ENCODE measurements at regions not wholly inside any gene's neighbourhood (a gene's known extent, or its start where the extent isn't known, plus 50 kb on each side); places are given as distances from the start of the nearest gene placed in this dataset.

- DNase-seq (ENCODE audit: low spot score) = no peak
Observed at GRCh38 chr1:234729561-234730474, 119.8 kb upstream of the IRF2BP2 start.

DNA sequence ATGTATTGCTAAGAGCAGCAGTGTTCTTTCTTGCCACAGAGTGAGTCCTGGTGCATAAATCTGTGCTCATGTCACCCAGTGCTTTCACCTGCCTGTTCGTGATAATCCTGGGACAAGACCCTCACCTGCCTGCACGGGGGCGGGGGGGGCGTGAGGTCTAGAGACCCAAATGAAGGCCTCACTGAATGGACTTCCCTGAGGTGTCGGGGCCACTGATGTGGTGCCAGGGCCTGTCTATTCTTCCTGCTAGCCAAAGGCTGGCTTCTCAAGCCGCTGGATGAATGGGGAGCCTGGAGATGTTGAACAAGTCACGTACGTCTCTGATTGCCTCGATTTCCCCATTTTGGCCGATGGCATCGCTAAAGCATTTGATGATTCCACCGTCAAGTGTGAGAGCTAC, 118.8 kb upstream of the IRF2BP2 start:
- no peak for DNase-seq (ENCODE audit: low spot score)

DNA sequence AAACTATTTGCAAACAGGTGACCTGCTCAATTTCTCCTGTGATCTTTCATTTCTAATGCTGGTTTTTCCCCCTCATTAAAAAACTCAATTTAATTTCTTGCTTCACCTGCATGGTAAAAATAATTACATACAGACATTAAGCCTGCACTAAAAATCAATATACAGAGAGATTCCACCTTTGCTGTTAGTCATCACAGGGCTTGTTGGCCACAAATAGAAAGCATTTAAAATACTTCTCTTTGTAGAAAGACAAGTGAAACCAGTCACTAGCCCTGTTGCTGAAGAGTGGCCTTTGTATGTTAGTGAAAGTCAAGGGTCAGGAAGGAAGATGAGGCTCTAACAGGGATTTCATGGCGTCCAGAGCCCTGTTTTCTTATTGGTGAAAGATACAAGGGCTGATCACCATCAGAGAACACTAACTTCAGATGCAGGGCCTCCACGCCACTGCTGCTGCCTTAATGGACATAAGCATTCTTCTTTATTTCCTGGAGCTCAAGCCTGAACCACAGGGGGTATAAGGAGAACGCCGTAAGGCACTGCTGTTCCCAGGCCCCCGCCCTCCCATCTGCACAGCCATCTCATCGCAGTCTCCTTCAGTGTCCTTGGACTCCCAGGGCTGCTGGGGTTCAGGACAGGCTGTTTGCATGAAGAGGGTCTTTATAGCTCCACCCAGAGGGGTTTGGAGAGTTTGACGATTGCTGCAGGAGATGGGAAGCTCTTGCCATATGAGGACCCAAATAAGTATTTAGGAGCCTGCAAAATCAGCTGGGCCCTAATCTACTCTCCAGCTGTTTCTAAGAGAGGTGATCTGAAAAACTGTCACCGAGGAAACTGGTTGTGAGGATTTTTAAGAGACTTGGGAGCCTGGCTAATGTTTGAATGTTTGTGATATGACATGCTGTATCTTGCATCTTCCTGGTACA, 117.3 kb upstream of the IRF2BP2 start:
- DNase-seq (ENCODE audit: low spot score) = peak; percentile 16

DNA sequence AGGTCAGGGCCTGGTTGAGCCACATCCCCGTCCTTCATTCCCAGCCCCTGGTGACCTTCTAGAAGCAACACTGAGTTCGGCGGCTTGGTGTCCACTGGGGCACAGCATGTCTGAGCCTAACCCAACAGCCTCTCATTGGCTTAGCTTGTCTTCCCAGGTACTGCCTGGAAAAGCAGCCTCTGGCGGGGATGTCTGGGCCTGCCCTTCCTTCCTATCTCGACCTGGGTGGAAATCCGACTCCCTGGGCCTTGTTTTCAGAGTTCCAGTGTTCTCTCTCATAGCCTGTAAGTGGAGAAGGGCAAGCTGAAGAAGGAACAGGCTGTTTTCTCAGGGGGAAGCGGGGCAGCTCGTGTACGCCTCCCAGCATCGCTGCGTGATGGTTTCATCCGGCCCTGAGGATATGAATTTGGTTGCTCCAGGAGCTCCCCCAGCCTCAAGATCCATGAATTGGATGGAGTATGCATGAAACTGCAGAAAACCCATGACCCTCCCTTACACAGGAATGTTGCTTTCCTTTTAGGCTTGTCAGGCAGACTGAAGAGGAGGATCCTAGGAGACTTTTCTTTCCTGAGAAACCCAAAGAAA, 116.5 kb upstream of the IRF2BP2 start:
- DNase-seq (ENCODE audit: low spot score) = no peak

- DNase-seq (ENCODE audit: low spot score) = no peak
Observed at GRCh38 chr1:234725177-234726132, 115.5 kb upstream of the IRF2BP2 start.

DNA sequence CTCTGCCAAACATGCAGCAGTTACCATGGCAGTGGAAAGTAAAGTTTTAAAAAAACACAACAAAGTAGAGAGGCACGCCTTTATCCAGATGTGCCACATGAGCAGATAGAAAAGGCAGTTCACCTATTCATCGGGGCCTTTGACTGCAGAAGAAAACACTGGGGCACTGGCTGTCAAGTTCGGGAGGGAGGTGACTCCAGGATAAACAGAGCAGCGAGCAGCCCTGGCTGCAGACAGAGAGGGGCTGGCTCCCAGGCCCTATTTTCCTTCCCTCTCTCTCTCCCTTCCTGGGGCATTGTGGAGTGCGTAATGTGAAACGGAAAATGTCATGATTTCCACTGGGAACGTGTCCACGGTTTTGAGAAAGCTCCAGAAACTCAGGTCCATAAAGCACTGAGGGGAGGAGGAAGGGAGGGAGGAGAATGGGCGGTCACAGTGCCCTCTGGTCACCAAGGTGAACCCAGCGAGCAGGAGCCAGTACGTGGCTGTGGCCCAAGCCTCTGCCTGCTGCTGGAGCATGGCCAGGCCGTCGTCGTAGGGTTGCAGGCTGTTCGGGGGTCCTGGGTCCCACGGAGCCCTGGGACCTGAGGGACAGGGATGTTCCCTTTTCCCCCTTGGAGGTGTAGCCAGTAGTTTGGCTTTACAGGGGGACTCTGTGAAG, 114.7 kb upstream of the IRF2BP2 start:
- no peak for DNase-seq (ENCODE audit: low spot score)

DNA sequence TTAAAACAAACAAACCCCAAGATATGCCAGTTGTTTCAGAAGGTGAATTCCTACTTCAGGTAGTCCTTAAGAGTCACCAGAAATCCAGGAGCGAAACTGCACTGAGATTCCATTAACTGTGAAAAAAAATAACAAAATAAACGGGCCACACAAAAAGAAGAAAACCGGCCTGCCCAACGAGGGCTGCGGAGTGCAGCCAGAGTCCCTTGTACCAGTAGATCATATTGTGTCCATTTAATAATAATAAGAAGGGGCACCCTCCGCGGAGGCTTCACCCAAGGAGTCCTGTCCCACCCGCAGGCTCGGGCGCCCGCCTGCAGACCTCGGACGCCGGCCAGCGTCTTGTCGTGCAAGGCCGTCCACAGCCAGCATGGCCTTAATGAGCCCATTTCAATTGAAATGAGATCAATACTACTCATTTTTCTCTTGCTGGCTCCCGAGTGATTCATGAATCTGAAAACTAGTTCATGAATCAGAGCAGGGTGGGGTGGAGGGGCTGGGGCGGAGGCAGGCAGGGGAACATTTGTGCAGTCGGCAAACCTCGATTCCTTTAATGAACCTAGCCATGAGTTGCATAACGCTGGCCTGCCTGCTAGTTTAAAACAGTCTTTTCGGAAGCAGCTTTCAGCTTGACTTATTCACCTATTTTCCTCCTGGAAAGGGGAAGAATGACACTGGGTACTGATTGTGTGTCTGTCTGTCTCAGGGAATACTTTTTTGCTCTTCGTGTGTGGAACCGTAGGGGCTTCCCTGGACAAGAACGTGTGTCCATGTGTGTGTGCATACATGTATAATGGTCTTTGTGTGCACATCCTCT, 113.1 kb upstream of the IRF2BP2 start:
- no peak for DNase-seq (ENCODE audit: low spot score)

GRCh38 chr1:234722270-234722704, 112.3 kb upstream of the IRF2BP2 start:
- DNase-seq (ENCODE audit: low spot score) = no peak

DNA sequence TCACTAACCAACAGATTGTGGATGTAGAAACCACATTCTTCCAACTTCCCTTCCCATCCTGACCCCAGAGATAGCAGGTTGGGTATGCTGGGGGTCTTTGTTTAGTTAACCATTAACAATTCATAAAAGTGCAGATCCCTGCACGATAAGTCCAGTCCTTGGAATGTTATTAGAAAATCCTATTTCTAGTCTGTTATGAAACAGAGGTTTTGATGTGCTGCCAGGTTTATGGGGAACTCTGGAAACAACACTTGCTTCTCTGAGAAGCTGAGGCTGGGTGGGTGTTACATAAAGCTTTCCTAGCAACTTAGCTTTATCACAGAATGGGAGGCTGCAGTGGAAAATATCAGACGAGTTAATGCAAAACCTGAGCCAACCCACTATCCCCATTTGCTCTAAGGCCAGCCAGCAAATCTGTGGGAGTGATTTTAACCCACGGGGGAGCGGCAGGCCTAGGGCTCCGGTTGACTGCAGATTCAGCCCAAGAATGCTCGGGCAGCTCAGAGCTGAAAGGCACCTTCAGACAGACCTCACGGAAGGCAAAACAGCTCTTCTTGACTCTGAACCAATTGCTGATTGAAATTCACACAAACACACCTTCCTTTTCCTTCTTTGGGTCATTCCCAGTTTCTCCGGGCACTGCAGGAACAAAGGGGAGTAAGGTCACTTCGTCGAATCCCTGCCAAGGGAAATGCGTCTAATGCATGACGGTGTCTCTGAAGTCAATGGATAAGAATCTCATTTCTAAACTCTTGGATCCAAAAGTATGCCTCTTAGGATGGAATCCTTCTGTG, 111.7 kb upstream of the IRF2BP2 start:
- DNase-seq (ENCODE audit: low spot score) = no peak

- no peak for DNase-seq (ENCODE audit: low spot score)
Observed at GRCh38 chr1:234720709-234721441, 110.9 kb upstream of the IRF2BP2 start.

DNA sequence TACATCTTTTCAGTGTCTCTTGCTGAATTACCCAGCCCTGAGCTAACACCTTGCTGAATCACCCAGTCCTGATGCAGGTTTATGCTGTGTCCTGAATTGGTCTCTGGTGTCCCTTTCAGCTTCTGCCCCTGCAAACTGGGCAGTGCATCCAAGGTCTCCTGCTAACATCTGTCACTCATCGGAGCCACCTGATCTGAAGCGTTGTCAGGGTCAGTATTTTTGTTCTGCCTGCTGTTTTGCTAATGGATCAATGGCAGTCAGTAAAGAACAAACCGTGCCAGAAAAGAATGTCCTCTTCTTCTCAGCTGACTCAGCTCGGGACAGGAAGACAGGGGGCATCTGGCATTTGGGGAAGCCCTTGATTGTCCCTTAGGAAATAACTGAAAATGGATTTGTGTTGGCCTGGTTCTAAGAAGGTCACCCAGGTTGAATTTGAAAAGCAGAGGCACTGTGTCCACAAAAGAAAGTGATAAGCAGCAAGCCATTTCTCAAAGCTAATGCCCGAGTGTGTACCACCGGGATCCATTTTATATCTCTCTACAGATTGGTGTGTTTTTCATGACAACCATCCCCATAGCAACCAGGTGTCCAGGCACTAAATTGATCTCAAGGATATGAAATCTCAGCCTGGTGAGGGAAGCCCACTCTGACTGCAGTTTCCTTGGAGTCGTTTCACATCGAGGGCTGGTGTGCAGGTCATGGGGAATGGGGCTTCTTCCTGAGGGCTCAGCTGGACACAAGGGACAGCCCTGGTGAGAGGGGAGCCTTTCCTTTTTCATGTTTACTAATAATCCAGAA, 109.7 kb upstream of the IRF2BP2 start:
- DNase-seq (ENCODE audit: low spot score) = no peak

- no peak for DNase-seq (ENCODE audit: low spot score)
Observed at GRCh38 chr1:234718496-234719453, 108.8 kb upstream of the IRF2BP2 start.

DNA sequence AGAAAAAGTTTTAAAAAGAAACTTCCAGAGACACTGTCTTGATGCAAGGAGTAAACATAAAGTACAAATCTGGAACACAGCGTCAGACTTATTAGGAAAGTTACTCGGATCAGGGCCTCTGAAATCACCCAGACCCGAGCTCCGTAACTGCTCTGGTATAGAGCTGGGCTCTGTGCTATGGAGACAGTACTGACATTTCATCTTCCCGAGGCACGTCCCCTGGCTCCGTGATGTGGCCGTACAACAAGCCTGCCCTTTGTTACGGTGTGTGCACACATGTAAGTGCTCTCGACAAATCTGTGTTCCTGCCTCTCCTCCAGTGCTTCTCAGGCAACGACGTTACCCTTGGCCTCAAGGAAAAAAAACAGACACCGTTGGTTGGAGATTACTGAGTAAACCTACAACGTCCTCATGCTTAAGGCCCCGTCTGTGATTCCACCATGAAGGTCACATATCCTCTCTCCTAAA, 107.0 kb upstream of the IRF2BP2 start:
- DNase-seq (ENCODE audit: low spot score) = no peak

DNA sequence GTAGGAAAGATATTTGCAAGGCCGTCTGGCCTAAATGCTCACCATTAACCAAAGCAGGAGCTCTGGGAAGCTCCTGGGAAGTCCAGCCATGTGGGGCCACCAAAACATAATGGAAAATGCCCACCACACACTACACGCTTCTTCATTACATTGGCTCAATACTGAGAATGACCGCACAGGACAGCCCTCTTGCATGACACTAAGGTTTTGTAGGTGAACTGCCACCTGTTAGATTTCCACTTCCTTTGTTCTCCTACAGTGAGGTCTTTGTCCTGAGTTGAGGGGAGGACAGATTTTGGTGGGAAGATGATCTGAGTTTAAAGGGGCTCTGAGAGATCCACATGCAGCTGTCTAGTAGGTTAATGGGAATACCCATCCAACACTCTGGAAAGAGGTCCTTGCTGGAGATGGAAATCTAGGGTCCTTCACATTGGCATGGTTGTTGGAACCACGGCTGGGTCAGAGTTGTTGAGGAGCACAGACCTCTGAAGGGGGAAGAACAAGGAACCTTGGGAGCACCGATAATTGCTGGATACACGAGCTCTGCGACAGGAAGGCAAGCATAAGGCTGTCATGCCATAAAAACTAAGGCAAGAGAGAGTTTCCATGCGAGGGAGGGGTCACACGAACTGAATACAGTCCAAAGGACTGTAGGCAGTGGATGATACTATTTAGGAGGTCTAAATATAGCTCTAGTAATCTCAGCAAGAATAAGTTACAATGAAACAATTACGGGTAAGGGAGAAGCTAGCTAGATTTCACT, 105.5 kb upstream of the IRF2BP2 start:
- DNase-seq (ENCODE audit: low spot score) = no peak

DNA sequence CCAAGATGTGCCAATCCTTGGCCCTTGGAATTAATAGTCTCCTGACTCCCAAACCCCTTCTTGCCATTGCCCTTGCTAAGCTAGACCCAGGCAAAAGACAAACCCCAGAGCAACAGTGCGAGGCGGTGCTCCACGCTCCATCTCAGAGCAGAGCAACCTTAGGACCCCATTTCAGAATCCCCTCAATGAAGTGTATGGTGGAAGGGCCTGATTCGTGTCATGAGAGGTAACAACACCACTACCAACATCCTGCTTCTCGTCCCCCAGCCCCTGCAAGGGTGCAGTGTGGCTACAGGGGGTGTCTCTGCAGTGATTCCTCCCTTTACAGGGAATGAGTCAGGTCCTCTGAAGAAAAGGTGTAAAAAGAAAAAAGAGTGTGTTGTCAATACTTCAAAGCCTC, 103.9 kb upstream of the IRF2BP2 start:
- DNase-seq (ENCODE audit: low spot score) = no peak

All from NAMALWA (cell line).